ENCODE measurements at regions not wholly inside any gene's neighbourhood (a gene's known extent, or its start where the extent isn't known, plus 50 kb on each side); places are given as distances from the start of the nearest gene placed in this dataset.
"Not testable (repeated sequence)": the region's sequence is repeated elsewhere in the genome, so short reads cannot be mapped to it uniquely, and the experiment has no call there.

GRCh38 chr17:13099089-13099735, 81.4 kb upstream of the ELAC2 start:
- H3K27ac ChIP-seq (ENCODE audit: low read length in 2 of 2), result no peak overlapping the region
- no peak overlapping the region for H2AFZ ChIP-seq (ENCODE audit: insufficient read depth, low read depth, low read length, poor library complexity, severe bottlenecking)
- ChIA-PET CTCF (no interaction called here), POLR2A (no interaction called here)
- no peaks in the 10 kb centered on the region for H4K20me1 ChIP-seq (ENCODE audit: control insufficient read depth, insufficient read depth, low read length, poor library complexity, severe bottlenecking)
- no peak overlapping the region for H3K9ac ChIP-seq (ENCODE audit: low read length)
- H3K27me3 Mint-ChIP-seq, result no peaks in the 10 kb centered on the region
- H3K4me2 ChIP-seq (replicated peaks; ENCODE audit: low read depth, low read length, poor library complexity, severe bottlenecking), result no peak overlapping the region
- no peaks in the 10 kb centered on the region for H3K36me3 ChIP-seq (replicated peaks in 1 of 2; ENCODE audit: control extremely low read depth in 1 of 2, control insufficient read depth in 1 of 2, extremely low read depth in 1 of 2, insufficient read depth in 2 of 2, low read length in 1 of 2)
- DNase-seq (no peak), ATAC-seq (ENCODE audit: low read depth) (no peak)
- no peak overlapping the region for H3K4me3 Mint-ChIP-seq
- intact Hi-C loops (cut with micrococcal nuclease), result no loop called here
- H3K9me3 Mint-ChIP-seq (ENCODE audit: insufficient read depth), result no peaks in the 10 kb centered on the region
- H3K9me3 ChIP-seq (ENCODE audit: control extremely low read depth in 1 of 3, control insufficient read depth in 2 of 3, insufficient read depth in 1 of 3, low read length in 2 of 3), result peaks cover 0 to 3% (median 0%) of the 10 kb centered on the region in 3 donors
- H3K27ac Mint-ChIP-seq, result no peak overlapping the region
- no peak overlapping the region for H3K4me3 ChIP-seq (ENCODE audit: control extremely low read depth in 1 of 5, extremely low read depth in 1 of 5, insufficient read depth in 1 of 5, low read depth in 2 of 5, low read length in 4 of 5)
- no peak for TF ChIP-seq CTCF (IDR thresholded peaks at IDR 0.05)
- TF ChIP-seq EZH2 (IDR thresholded peaks at IDR 0.05; ENCODE audit: borderline replicate concordance, insufficient read depth, low read depth, low read length, poor library complexity, severe bottlenecking), result no peak
- no peaks in the 10 kb centered on the region for H3K27me3 ChIP-seq (replicated peaks in 1 of 4; ENCODE audit: control extremely low read depth in 1 of 4, control insufficient read depth in 3 of 4, insufficient read depth in 4 of 4, low read length in 3 of 4)
- H3K4me1 ChIP-seq (ENCODE audit: control insufficient read depth in 2 of 2, insufficient read depth in 2 of 2, low read length in 2 of 2), result no peaks in the 10 kb centered on the region
- no peaks in the 10 kb centered on the region for H3K79me2 ChIP-seq (ENCODE audit: control insufficient read depth, insufficient read depth, low read length)
- 83% methylated on average over 6 of the region's 10 CpGs for WGBS (ENCODE audit: insufficient coverage)
- no peaks in the 10 kb centered on the region for H3K4me1 Mint-ChIP-seq

GRCh38 chr17:13096291-13096690, 78.5 kb upstream of the ELAC2 start:
- POLR2A ChIA-PET, result no interaction called here
- no peak overlapping the region for H3K27ac ChIP-seq (ENCODE audit: low read length in 2 of 2)
- no CpG with 5 or more reads among the region's 3 CpGs for WGBS (ENCODE audit: insufficient coverage)
- H4K20me1 ChIP-seq (ENCODE audit: control insufficient read depth, insufficient read depth, low read length, poor library complexity, severe bottlenecking), result no peaks in the 10 kb centered on the region
- DNase-seq (no peak), ATAC-seq (ENCODE audit: low read depth) (no peak)
- no peak overlapping the region for H2AFZ ChIP-seq (ENCODE audit: insufficient read depth, low read depth, low read length, poor library complexity, severe bottlenecking)
- H3K27me3 ChIP-seq (replicated peaks in 1 of 4; ENCODE audit: control extremely low read depth in 1 of 4, control insufficient read depth in 3 of 4, insufficient read depth in 4 of 4, low read length in 3 of 4), result no peaks in the 10 kb centered on the region
- H3K9ac ChIP-seq (ENCODE audit: low read length), result no peak overlapping the region
- TF ChIP-seq EZH2 (IDR thresholded peaks at IDR 0.05; ENCODE audit: borderline replicate concordance, insufficient read depth, low read depth, low read length, poor library complexity, severe bottlenecking) (no peak), CTCF (IDR thresholded peaks at IDR 0.05) (no peak)
- Mint-ChIP-seq H3K9me3 (ENCODE audit: insufficient read depth) (no peaks in the 10 kb centered on the region), H3K4me3 (no peak overlapping the region), H3K27me3 (peaks cover 5% of the 10 kb centered on the region), H3K4me1 (no peaks in the 10 kb centered on the region), H3K27ac (no peak overlapping the region)
- H3K9me3 ChIP-seq (ENCODE audit: control extremely low read depth in 1 of 3, control insufficient read depth in 2 of 3, insufficient read depth in 1 of 3, low read length in 2 of 3), result peaks cover 0 to 3% (median 0%) of the 10 kb centered on the region in 3 donors
- CTCF ChIA-PET, result no interaction called here
- no peak overlapping the region for H3K4me3 ChIP-seq (ENCODE audit: control extremely low read depth in 1 of 5, extremely low read depth in 1 of 5, insufficient read depth in 1 of 5, low read depth in 2 of 5, low read length in 4 of 5)
- H3K36me3 ChIP-seq (replicated peaks in 1 of 2; ENCODE audit: control extremely low read depth in 1 of 2, control insufficient read depth in 1 of 2, extremely low read depth in 1 of 2, insufficient read depth in 2 of 2, low read length in 1 of 2), result no peaks in the 10 kb centered on the region
- no peaks in the 10 kb centered on the region for H3K79me2 ChIP-seq (ENCODE audit: control insufficient read depth, insufficient read depth, low read length)
- intact Hi-C loops (cut with micrococcal nuclease), result no loop called here
- no peak overlapping the region for H3K4me2 ChIP-seq (replicated peaks; ENCODE audit: low read depth, low read length, poor library complexity, severe bottlenecking)
- no peaks in the 10 kb centered on the region for H3K4me1 ChIP-seq (ENCODE audit: control insufficient read depth in 2 of 2, insufficient read depth in 2 of 2, low read length in 2 of 2)

GRCh38 chr17:13092010-13092409, 74.2 kb upstream of the ELAC2 start:
- CTCF ChIA-PET; H3K27ac Mint-ChIP-seq; H3K9ac ChIP-seq (ENCODE audit: low read length); H3K4me1 Mint-ChIP-seq; ATAC-seq (ENCODE audit: low read depth); H3K27me3 ChIP-seq (replicated peaks in 1 of 4; ENCODE audit: control extremely low read depth in 1 of 4, control insufficient read depth in 3 of 4, insufficient read depth in 4 of 4, low read length in 3 of 4); H2AFZ ChIP-seq (ENCODE audit: insufficient read depth, low read depth, low read length, poor library complexity, severe bottlenecking); POLR2A ChIA-PET; H3K9me3 Mint-ChIP-seq (ENCODE audit: insufficient read depth); DNase-seq; H3K4me3 Mint-ChIP-seq; H3K4me3 ChIP-seq (ENCODE audit: control extremely low read depth in 1 of 5, extremely low read depth in 1 of 5, insufficient read depth in 1 of 5, low read depth in 2 of 5, low read length in 4 of 5); H3K4me2 ChIP-seq (replicated peaks; ENCODE audit: low read depth, low read length, poor library complexity, severe bottlenecking); H3K9me3 ChIP-seq (ENCODE audit: control extremely low read depth in 1 of 3, control insufficient read depth in 2 of 3, insufficient read depth in 1 of 3, low read length in 2 of 3); H3K27ac ChIP-seq (ENCODE audit: low read length in 2 of 2); H3K36me3 ChIP-seq (replicated peaks in 1 of 2; ENCODE audit: control extremely low read depth in 1 of 2, control insufficient read depth in 1 of 2, extremely low read depth in 1 of 2, insufficient read depth in 2 of 2, low read length in 1 of 2); intact Hi-C loops (cut with micrococcal nuclease); H3K4me1 ChIP-seq (ENCODE audit: control insufficient read depth in 2 of 2, insufficient read depth in 2 of 2, low read length in 2 of 2); H4K20me1 ChIP-seq (ENCODE audit: control insufficient read depth, insufficient read depth, low read length, poor library complexity, severe bottlenecking); H3K79me2 ChIP-seq (ENCODE audit: control insufficient read depth, insufficient read depth, low read length): not testable (repeated sequence)
- WGBS (ENCODE audit: insufficient coverage), result 66% methylated on average over 3 of the region's 5 CpGs
- peaks cover 11% of the 10 kb centered on the region for H3K27me3 Mint-ChIP-seq
